ENCODE measurements at regions not wholly inside any gene's neighbourhood (a gene's known extent, or its start where the extent isn't known, plus 50 kb on each side); places are given as distances from the start of the nearest gene placed in this dataset.

GRCh38 chr2:19120941-19121750 is 237.3 kb downstream of the OSR1 start:
- no peaks in the 10 kb centered on the region for H3K9me3 ChIP-seq
- peaks cover 7% of the 10 kb centered on the region for H3K4me1 ChIP-seq
- no peak overlapping the region for H3K27ac ChIP-seq
- no peaks in the 10 kb centered on the region for H3K36me3 ChIP-seq
- no peak for TF ChIP-seq POLR2A (IDR thresholded peaks at IDR 0.05)
- TF ChIP-seq, protein P1, sequence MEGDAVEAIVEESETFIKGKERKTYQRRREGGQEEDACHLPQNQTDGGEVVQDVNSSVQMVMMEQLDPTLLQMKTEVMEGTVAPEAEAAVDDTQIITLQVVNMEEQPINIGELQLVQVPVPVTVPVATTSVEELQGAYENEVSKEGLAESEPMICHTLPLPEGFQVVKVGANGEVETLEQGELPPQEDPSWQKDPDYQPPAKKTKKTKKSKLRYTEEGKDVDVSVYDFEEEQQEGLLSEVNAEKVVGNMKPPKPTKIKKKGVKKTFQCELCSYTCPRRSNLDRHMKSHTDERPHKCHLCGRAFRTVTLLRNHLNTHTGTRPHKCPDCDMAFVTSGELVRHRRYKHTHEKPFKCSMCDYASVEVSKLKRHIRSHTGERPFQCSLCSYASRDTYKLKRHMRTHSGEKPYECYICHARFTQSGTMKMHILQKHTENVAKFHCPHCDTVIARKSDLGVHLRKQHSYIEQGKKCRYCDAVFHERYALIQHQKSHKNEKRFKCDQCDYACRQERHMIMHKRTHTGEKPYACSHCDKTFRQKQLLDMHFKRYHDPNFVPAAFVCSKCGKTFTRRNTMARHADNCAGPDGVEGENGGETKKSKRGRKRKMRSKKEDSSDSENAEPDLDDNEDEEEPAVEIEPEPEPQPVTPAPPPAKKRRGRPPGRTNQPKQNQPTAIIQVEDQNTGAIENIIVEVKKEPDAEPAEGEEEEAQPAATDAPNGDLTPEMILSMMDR (IDR thresholded peaks at IDR 0.05), result no peak
- no peak for TF ChIP-seq POLR2AphosphoS5 (IDR thresholded peaks at IDR 0.05; ENCODE audit: insufficient read depth in 1 of 2, low read depth in 1 of 2)
- H3K4me3 ChIP-seq, result no peak overlapping the region
- intact Hi-C loops (cut with DNase I), result no loop called here
- DNase-seq (ENCODE audit: extremely low spot score in 2 of 2), result no peak
- H3K27me3 ChIP-seq, result no peaks in the 10 kb centered on the region

- H3K36me3 ChIP-seq, result no peaks in the 10 kb centered on the region
- intact Hi-C loops (cut with DNase I), result no loop called here
- H3K27ac ChIP-seq, result no peak overlapping the region
- no peaks in the 10 kb centered on the region for H3K9me3 ChIP-seq
- H3K27me3 ChIP-seq, result no peaks in the 10 kb centered on the region
- no peak for TF ChIP-seq POLR2AphosphoS5 (IDR thresholded peaks at IDR 0.05; ENCODE audit: insufficient read depth in 1 of 2, low read depth in 1 of 2)
- TF ChIP-seq, protein P1 (IDR thresholded peaks at IDR 0.05), result no peak
- no peak for TF ChIP-seq POLR2A (IDR thresholded peaks at IDR 0.05)
- peaks cover 7% of the 10 kb centered on the region for H3K4me1 ChIP-seq
- DNase-seq (ENCODE audit: extremely low spot score in 2 of 2), result no peak
- H3K4me3 ChIP-seq, result no peak overlapping the region
Observed at GRCh38 chr2:19120181-19120580, 238.2 kb downstream of the OSR1 start.

GRCh38 chr2:19119326-19120001 is 239.0 kb downstream of the OSR1 start:
- no peak for DNase-seq (ENCODE audit: extremely low spot score in 2 of 2)
- TF ChIP-seq POLR2A (IDR thresholded peaks at IDR 0.05), result no peak
- TF ChIP-seq, protein P1 (IDR thresholded peaks at IDR 0.05), result no peak
- TF ChIP-seq POLR2AphosphoS5 (IDR thresholded peaks at IDR 0.05; ENCODE audit: insufficient read depth in 1 of 2, low read depth in 1 of 2), result no peak
- Histone ChIP-seq H3K4me1 (peaks cover 7% of the 10 kb centered on the region), H3K9me3 (no peaks in the 10 kb centered on the region), H3K27ac (no peak overlapping the region), H3K4me3 (no peak overlapping the region), H3K36me3 (no peaks in the 10 kb centered on the region), H3K27me3 (no peaks in the 10 kb centered on the region)
- intact Hi-C loops (cut with DNase I), result no loop called here

DNA sequence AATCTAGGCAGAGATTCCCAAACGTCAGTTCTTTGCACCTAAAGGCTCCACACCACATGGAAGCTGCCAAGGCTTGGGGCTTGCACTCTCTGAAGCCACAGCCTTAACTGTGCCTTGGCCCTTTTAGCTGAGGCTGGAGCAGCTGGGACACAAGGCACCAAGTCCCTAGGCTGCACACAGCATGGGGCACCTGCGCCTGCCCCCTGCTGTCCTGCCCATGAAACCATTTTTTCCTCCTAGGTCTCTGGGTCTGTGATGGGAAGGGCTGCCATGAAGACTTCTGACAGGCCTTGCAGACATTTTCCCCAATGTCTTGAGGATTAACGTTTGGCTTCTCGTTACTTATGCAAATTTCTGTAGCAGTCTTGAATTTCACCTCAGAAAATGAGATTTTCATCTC is 241.5 kb downstream of the OSR1 start:
- Histone ChIP-seq H3K27me3 (no peaks in the 10 kb centered on the region), H3K4me1 (peaks cover 7% of the 10 kb centered on the region), H3K9me3 (no peaks in the 10 kb centered on the region), H3K27ac (no peak overlapping the region), H3K36me3 (no peaks in the 10 kb centered on the region), H3K4me3 (no peak overlapping the region)
- TF ChIP-seq, protein P1 (IDR thresholded peaks at IDR 0.05), result no peak
- TF ChIP-seq POLR2AphosphoS5 (IDR thresholded peaks at IDR 0.05; ENCODE audit: insufficient read depth in 1 of 2, low read depth in 1 of 2) (no peak), POLR2A (IDR thresholded peaks at IDR 0.05) (no peak)
- DNase-seq (ENCODE audit: extremely low spot score in 2 of 2), result peak in 1 of 2 donors; percentile 52
- intact Hi-C loops (cut with DNase I), result no loop called here

Data from vagina (tissue), 2 donors.